Activated CD4-positive, alpha-beta T cell treated with anti-CD3 and anti-CD28 coated beads, Interleukin-2, amount 10 ng/mL, durations not matched to agents 7 days and 5 days (primary cell): ENCODE measurements at regions not wholly inside any gene's neighbourhood (a gene's known extent, or its start where the extent isn't known, plus 50 kb on each side); places are given as distances from the start of the nearest gene placed in this dataset.

Experiments used
- CTCF ChIA-PET: fragments of 350-600 bp; sonication (Branson Sonifier 250); formaldehyde crosslinking; loops from one replicate; lab custom pipeline; 2021; ENCODE audit warnings: antibody characterized with exemption; lab: Charles Lee
- POLR2A ChIA-PET: fragments of 350-600 bp; sonication (Branson Sonifier 250); formaldehyde crosslinking; loops from one replicate; lab custom pipeline; 2021; ENCODE audit warnings: antibody characterized with exemption; lab: Charles Lee
- DNase-seq: peaks from one replicate; pipeline ENCODE4 v3.0.0-alpha.2; 2020
- H3K27ac Mint-ChIP-seq: one replicate; pipeline ENCODE4 v1.8.0; 2021; ENCODE audit warnings: mild to moderate bottlenecking, moderate library complexity, mixed read lengths
- H3K27me3 Mint-ChIP-seq: one replicate; pipeline ENCODE4 v1.8.0; 2021; ENCODE audit warnings: mixed read lengths
- H3K36me3 Mint-ChIP-seq: one replicate; pipeline ENCODE4 v1.8.0; 2021; ENCODE audit warnings: low read depth, mixed read lengths
- H3K4me1 Mint-ChIP-seq: one replicate; pipeline ENCODE4 v1.8.0; 2021; ENCODE audit warnings: mixed read lengths
- H3K4me3 Mint-ChIP-seq: one replicate; pipeline ENCODE4 v1.8.0; 2021; ENCODE audit warnings: mild to moderate bottlenecking, moderate library complexity, mixed read lengths
- H3K9me3 Mint-ChIP-seq: one replicate; pipeline ENCODE4 v1.8.0; 2021; ENCODE audit warnings: mixed read lengths

- Mint-ChIP-seq H3K27ac (no peak overlapping the region), H3K4me1 (peaks cover 20% of the 10 kb centered on the region), H3K27me3 (no peaks in the 10 kb centered on the region), H3K4me3 (no peak overlapping the region), H3K36me3 (no peaks in the 10 kb centered on the region), H3K9me3 (no peaks in the 10 kb centered on the region)
- no peak for DNase-seq
- ChIA-PET POLR2A (no interaction called here), CTCF (interaction anchor here (1.2 kb wide), 1 partner anchor 146 kb away, joined by 3 read pairs; no protein-coding TSS in a partner anchor)
These were observed 69.9 kb upstream of the FOXK1 start for GRCh38 chr7:4612237-4612636.

GRCh38 chr7:4612939-4613841 lies 68.9 kb upstream of the FOXK1 start:
- no peak for DNase-seq
- Mint-ChIP-seq H3K4me1 (peaks cover 20% of the 10 kb centered on the region), H3K27ac (peak overlapping the region; percentile 79), H3K4me3 (peak overlapping the region; percentile 58), H3K27me3 (no peaks in the 10 kb centered on the region), H3K9me3 (no peaks in the 10 kb centered on the region), H3K36me3 (no peaks in the 10 kb centered on the region)
- ChIA-PET POLR2A (interaction anchor here (1.0 kb wide), 1 partner anchor 137 kb away, joined by 5 read pairs; no protein-coding TSS in a partner anchor), CTCF (interaction anchor here (0.9 to 1.3 kb wide), 2 partner anchors 24 to 141 kb away, joined by 3 read pairs; no protein-coding TSS in a partner anchor)

- CTCF ChIA-PET = interaction anchor here (0.6 to 1.3 kb wide), 2 partner anchors 19 to 141 kb away, joined by 3 read pairs; no protein-coding TSS in a partner anchor
- H3K27me3 Mint-ChIP-seq = no peaks in the 10 kb centered on the region
- peak overlapping the region; percentile 19 for H3K27ac Mint-ChIP-seq
- H3K9me3 Mint-ChIP-seq = no peaks in the 10 kb centered on the region
- H3K4me3 Mint-ChIP-seq = no peak overlapping the region
- no peaks in the 10 kb centered on the region for H3K36me3 Mint-ChIP-seq
- POLR2A ChIA-PET = interaction anchor here (1.0 kb wide), 1 partner anchor 136 kb away, joined by 5 read pairs; no protein-coding TSS in a partner anchor
- peaks cover 20% of the 10 kb centered on the region for H3K4me1 Mint-ChIP-seq
- DNase-seq = no peak
These were observed 68.1 kb upstream of the FOXK1 start for GRCh38 chr7:4613846-4614548.

- H3K27ac Mint-ChIP-seq = no peak overlapping the region
- no peaks in the 10 kb centered on the region for H3K36me3 Mint-ChIP-seq
- H3K27me3 Mint-ChIP-seq = no peaks in the 10 kb centered on the region
- H3K4me1 Mint-ChIP-seq = peaks cover 34% of the 10 kb centered on the region
- ChIA-PET CTCF (interaction anchor here (0.7 kb wide), 1 partner anchor 691 kb away, joined by 4 read pairs; no protein-coding TSS in a partner anchor), POLR2A (no interaction called here)
- no peak overlapping the region for H3K4me3 Mint-ChIP-seq
- DNase-seq = no peak
- H3K9me3 Mint-ChIP-seq = peaks cover under 1% of the 10 kb centered on the region
These were observed 66.0 kb upstream of the FOXK1 start for GRCh38 chr7:4616116-4616515.

- Mint-ChIP-seq H3K9me3 (peaks cover 13% of the 10 kb centered on the region), H3K27me3 (no peaks in the 10 kb centered on the region), H3K4me1 (peaks cover 27% of the 10 kb centered on the region), H3K36me3 (peaks cover 6% of the 10 kb centered on the region), H3K27ac (no peak overlapping the region), H3K4me3 (no peak overlapping the region)
- DNase-seq = no peak
- POLR2A ChIA-PET = no interaction called here
- CTCF ChIA-PET = interaction anchor here (1.3 kb wide), 1 partner anchor 10 kb away, joined by 4 read pairs; no protein-coding TSS in a partner anchor
These were observed 60.7 kb upstream of the FOXK1 start for GRCh38 chr7:4621396-4621795.

- DNase-seq = no peak
- peaks cover 5% of the 10 kb centered on the region for H3K36me3 Mint-ChIP-seq
- H3K4me1 Mint-ChIP-seq = peaks cover 8% of the 10 kb centered on the region
- H3K27ac Mint-ChIP-seq = no peak overlapping the region
- ChIA-PET POLR2A (no interaction called here), CTCF (no interaction called here)
- H3K9me3 Mint-ChIP-seq = peaks cover 9% of the 10 kb centered on the region
- H3K4me3 Mint-ChIP-seq = no peak overlapping the region
- no peaks in the 10 kb centered on the region for H3K27me3 Mint-ChIP-seq
These were observed 55.7 kb upstream of the FOXK1 start for GRCh38 chr7:4626318-4626845.

- Mint-ChIP-seq H3K4me3 (no peak overlapping the region), H3K27me3 (no peaks in the 10 kb centered on the region), H3K9me3 (no peaks in the 10 kb centered on the region), H3K27ac (no peak overlapping the region), H3K4me1 (peaks cover 7% of the 10 kb centered on the region), H3K36me3 (no peaks in the 10 kb centered on the region)
- ChIA-PET CTCF (interaction anchor here (2.6 kb wide), 1 partner anchor 12 kb away, joined by 10 read pairs; no protein-coding TSS in a partner anchor), POLR2A (no interaction called here)
- no peak for DNase-seq
These were observed 52.7 kb upstream of the FOXK1 start for GRCh38 chr7:4629287-4629895.

- Mint-ChIP-seq H3K9me3 (no peaks in the 10 kb centered on the region), H3K27me3 (no peaks in the 10 kb centered on the region), H3K36me3 (no peaks in the 10 kb centered on the region), H3K4me1 (no peaks in the 10 kb centered on the region), H3K4me3 (no peak overlapping the region), H3K27ac (no peak overlapping the region)
- DNase-seq = no peak
- ChIA-PET CTCF (interaction anchor here (0.6 to 2.6 kb wide), 4 partner anchors 10 to 94 kb away, joined by 3 to 10 read pairs (median 5); no protein-coding TSS in a partner anchor), POLR2A (no interaction called here)
These were observed 50.5 kb upstream of the FOXK1 start for GRCh38 chr7:4631380-4632179.
